K562 (cell line): ENCODE measurements at regions not wholly inside any gene's neighbourhood (a gene's known extent, or its start where the extent isn't known, plus 50 kb on each side); places are given as distances from the start of the nearest gene placed in this dataset.

Experiments used
- ATAC-seq: fragments of 200-7000 bp; cut with Tn5 transposase; 3 replicates; pipeline ENCODE4 v1.9.1; 2020; ENCODE audit warnings: moderate library complexity
- BruUV-seq: library from RNA; stranded (reverse); fragments of 400-500 nt; replicated peaks from 2 replicates; lab custom pipeline; 2021; lab: Mats Ljungman, UMichigan
- CTCF ChIA-PET: fragments of 300-600 bp; formaldehyde crosslinking; extraction: SDS; loops from one replicate; lab custom pipeline; 2021; ENCODE audit warnings: low intra/inter-chr PET ratio; lab: Yijun Ruan, JAX
- POLR2A ChIA-PET: fragments of 300-600, 350-650 bp; sonication (Branson Sonifier 250); formaldehyde crosslinking; extraction: SDS; loops from one replicate; lab custom pipeline; 2021; ENCODE audit warnings: antibody characterized with exemption, inconsistent platforms; lab: Yijun Ruan, JAX
- DNase-seq, 4 experiments: peaks; one replicate each; pipeline versions ENCODE4 v3.0.0 to v3.0.0-alpha.2; 2011 to 2018; ENCODE audit warnings: low spot score in 3 of 4, mixed read lengths in 3 of 4; ENCODE audit errors: extremely low read depth in 1 of 4
- FAIRE-seq: peaks from 2 replicates; lab custom pipeline; 2011; peaks lifted over from hg19 to GRCh38; lab: Jason Lieb, UNC
- H2AFZ ChIP-seq: 2 replicates; pipeline ENCODE4 v1.6.0; 2011; ENCODE audit warnings: low read depth, low read length, control low read depth, inconsistent platforms
- H3K27ac ChIP-seq: fragments of 200-600 bp; 3 replicates; pipeline ENCODE4 v1.8.0; 2011; ENCODE audit warnings: low read depth, mild to moderate bottlenecking, control low read depth, inconsistent platforms, low read length, moderate library complexity, mixed read lengths; ENCODE audit errors: extremely low read depth
- H3K27me3 ChIP-seq, 2 experiments: fragments of 300-600 bp in 1 of 2; 2 replicates in 1 of 2; 3 replicates in 1 of 2; pipeline versions ENCODE4 v1.6.0 to v1.8.0; 2011; ENCODE audit warnings: inconsistent platforms in 2 of 2, low read length in 2 of 2, mild to moderate bottlenecking in 1 of 2, mixed read lengths in 1 of 2, moderate library complexity in 1 of 2; ENCODE audit not compliant: control insufficient read depth in 2 of 2, insufficient read depth in 2 of 2
- H3K36me3 ChIP-seq: fragments of 300-600 bp; 3 replicates; pipeline ENCODE4 v1.8.0; 2011; ENCODE audit warnings: mild to moderate bottlenecking, low read length, inconsistent platforms; ENCODE audit not compliant: control insufficient read depth, insufficient read depth
- H3K4me1 ChIP-seq, 2 experiments: fragments of 200-600 bp in 1 of 2; replicated peaks in 1 of 2; 2 replicates in 1 of 2; 3 replicates in 1 of 2; pipeline versions ENCODE4 v1.5.1 to v1.8.0; 2011; ENCODE audit warnings: inconsistent platforms in 2 of 2, low read length in 2 of 2, mild to moderate bottlenecking in 1 of 2, mixed read lengths in 1 of 2, moderate library complexity in 1 of 2; ENCODE audit not compliant: control insufficient read depth in 2 of 2, insufficient read depth in 2 of 2
- H3K4me2 ChIP-seq: 2 replicates; pipeline ENCODE4 v1.6.1; 2011; ENCODE audit warnings: low read length, control low read depth, inconsistent platforms, mixed read lengths; ENCODE audit not compliant: insufficient read depth
- H3K4me3 ChIP-seq: fragments of 200-600 bp; sonication (generic), shearing (Covaris generic); 2 replicates; pipeline ENCODE4 v1.5.1; 2016; ENCODE audit warnings: control low read depth, inconsistent platforms
- H3K79me2 ChIP-seq: fragments of 200-600 bp; 3 replicates; pipeline ENCODE4 v1.8.0; 2011; ENCODE audit warnings: low read length, inconsistent platforms; ENCODE audit not compliant: control insufficient read depth, insufficient read depth
- H3K9ac ChIP-seq, 2 experiments: 2 replicates each; pipeline versions ENCODE4 v1.6.0 to v1.6.1; 2011; ENCODE audit warnings: low read depth in 2 of 2, low read length in 2 of 2, control low read depth in 1 of 2, inconsistent platforms in 1 of 2, mild to moderate bottlenecking in 1 of 2, mixed read lengths in 1 of 2; ENCODE audit not compliant: insufficient read depth in 1 of 2
- H3K9me1 ChIP-seq: one replicate; pipeline ENCODE4 v1.6.0; 2011; ENCODE audit warnings: inconsistent platforms, mild to moderate bottlenecking, low read length, moderate library complexity; ENCODE audit not compliant: control insufficient read depth, insufficient read depth
- H3K9me3 ChIP-seq: replicated peaks from 2 replicates; pipeline ENCODE4 v1.5.1; 2011; ENCODE audit warnings: low read depth, low read length, inconsistent platforms; ENCODE audit not compliant: control insufficient read depth, insufficient read depth
- H4K20me1 ChIP-seq: replicated peaks from 2 replicates; pipeline ENCODE4 v1.6.1; 2011; ENCODE audit warnings: low read length, inconsistent platforms, mixed read lengths; ENCODE audit not compliant: control insufficient read depth, insufficient read depth
- CBX2 ChIP-seq: fragments of 200-600 bp; sonication (generic); IDR thresholded peaks from one replicate; pipeline ENCODE4 v1.6.1; 2012; ENCODE audit warnings: mild to moderate bottlenecking, low read length, inconsistent platforms; ENCODE audit not compliant: insufficient read depth, poor library complexity, severe bottlenecking
- CXXC5 ChIP-seq: fragments of 250-450 bp; sonication (Bioruptor Pico); IDR thresholded peaks from 2 replicates; pipeline ENCODE4 v1.8.0; 2022; ENCODE audit warnings: inconsistent platforms, mild to moderate bottlenecking, moderate library complexity
- HDAC1 ChIP-seq, 2 experiments: fragments of 450-650 bp; IDR thresholded peaks; 2 replicates each; pipeline ENCODE4 v1.6.1; 2016 to 2017; ENCODE audit warnings: inconsistent platforms in 1 of 2, mild to moderate bottlenecking in 1 of 2, moderate library complexity in 1 of 2
- SPI1 ChIP-seq: IDR thresholded peaks from 2 replicates; pipeline ENCODE4 v1.6.1; 2011; ENCODE audit warnings: low read depth, low read length, control low read depth, borderline replicate concordance
- TCF7L2 ChIP-seq: fragments of 150-350 bp; IDR thresholded peaks from 2 replicates; pipeline ENCODE4 v1.6.1; 2016; ENCODE audit warnings: low read depth, mild to moderate bottlenecking, low read length, moderate library complexity
- XRCC5 ChIP-seq: fragments of 200-400 bp; formaldehyde crosslinking; IDR thresholded peaks from 2 replicates; pipeline ENCODE4 v1.6.1; 2017; ENCODE audit warnings: low read depth, mild to moderate bottlenecking, low read length
- YY1 ChIP-seq, 3 experiments: IDR thresholded peaks; 2 replicates each; pipeline ENCODE4 v1.6.1; 2011; ENCODE audit warnings: low read length in 2 of 3, mild to moderate bottlenecking in 2 of 3, moderate library complexity in 2 of 3, borderline replicate concordance in 1 of 3, control low read depth in 1 of 3, low read depth in 1 of 3; ENCODE audit not compliant: insufficient read depth in 3 of 3, insufficient replicate concordance in 2 of 3, control insufficient read depth in 1 of 3, insufficient read length in 1 of 3; ENCODE audit errors: extremely low read depth in 1 of 3
- ZNF121 ChIP-seq: sonication (generic); formaldehyde crosslinking; conservative IDR thresholded peaks from 2 replicates; pipeline ENCODE4 v1.8.0; 2022; ENCODE audit warnings: missing genetic modification reagents
- ZNF507 ChIP-seq: conservative IDR thresholded peaks from 2 replicates; pipeline ENCODE4 v1.6.1; 2017; ENCODE audit warnings: missing genetic modification characterization, missing compliant biosample characterization
- ZNF77 ChIP-seq: fragments of 250-450 bp; sonication (Bioruptor Pico); IDR thresholded peaks from 2 replicates; pipeline ENCODE4 v1.5.0; 2020
- WGBS: fragments of 100-300 bp; shearing (Covaris generic); methylation state at CpG from one replicate; pipeline ENCODE4 v1.1.6; 2016; ENCODE audit warnings: low coverage, mixed read lengths; ENCODE audit not compliant: insufficient coverage; ENCODE audit errors: missing lambda C conversion rate; 5-methylcytosine and 5-hydroxymethylcytosine counted together
- in situ Hi-C: fragments of 300-500 bp; cut with MboI; formaldehyde crosslinking; loops from 4 replicates; pipeline ENCODE4 v1.15.0; 2018; ENCODE audit warnings: inconsistent platforms, mixed read lengths
- intact Hi-C: fragments of 100-400 bp; cut with micrococcal nuclease; formaldehyde crosslinking; loops from 2 replicates; pipeline ENCODE4 v1.14.2; 2022
- TF ChIP-seq, protein P1 (sequence below): sonication (generic); formaldehyde crosslinking; IDR thresholded peaks from 2 replicates; pipeline ENCODE4 v1.8.0; 2022; ENCODE audit warnings: mild to moderate bottlenecking, low read depth, missing genetic modification reagents
- TF ChIP-seq, protein P2 (sequence below): sonication (generic); formaldehyde crosslinking; IDR thresholded peaks from 2 replicates; pipeline ENCODE4 v1.8.1; 2023; ENCODE audit warnings: mild to moderate bottlenecking, missing genetic modification reagents
- TF ChIP-seq, protein P3 (sequence below): fragments of 250-450 bp; sonication (Bioruptor Pico); IDR thresholded peaks from 2 replicates; pipeline ENCODE4 v1.4.0; 2020; ENCODE audit warnings: mild to moderate bottlenecking
- TF ChIP-seq, protein P4 (sequence below): fragments of 250-450 bp; sonication (Bioruptor Pico); IDR thresholded peaks from 2 replicates; pipeline ENCODE4 v1.8.0; 2021; ENCODE audit warnings: moderate library complexity, mild to moderate bottlenecking, inconsistent platforms

DNA sequence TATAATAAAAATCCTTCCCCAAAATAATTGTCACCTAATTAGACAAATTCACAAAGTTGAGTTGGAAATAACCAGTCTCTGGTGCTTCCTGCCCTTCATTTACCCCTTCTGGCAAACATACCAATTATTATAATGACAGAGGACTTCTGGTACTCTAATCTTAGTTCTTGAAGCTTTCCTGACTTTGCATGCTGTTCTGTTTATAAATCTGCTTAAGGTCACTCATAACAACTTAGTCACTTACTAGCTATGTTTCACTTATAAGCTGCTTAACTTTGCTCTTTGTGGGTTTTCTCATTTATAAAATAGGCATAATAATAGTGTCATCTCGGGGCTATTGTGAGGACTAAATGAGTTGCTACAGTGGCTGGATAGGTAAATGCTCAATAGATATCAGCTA is 446.5 kb downstream of the EFNA5 start:
- 8% methylated on average over 1 of the region's 1 CpG for WGBS
- CTCF ChIA-PET = no interaction called here
- no peak for ATAC-seq
- TF ChIP-seq YY1 (IDR thresholded peaks at IDR 0.05; ENCODE audit: borderline replicate concordance in 1 of 3, control insufficient read depth in 1 of 3, extremely low read depth in 1 of 3, insufficient read depth in 3 of 3, insufficient read length in 1 of 3, insufficient replicate concordance in 2 of 3, low read depth in 1 of 3, low read length in 2 of 3) (no peak), TCF7L2 (no peak), CXXC5 (CRISPR knock-in tag) (no peak), ZNF77 (CRISPR knock-in tag) (no peak), SPI1 (no peak), HDAC1 (IDR thresholded peaks at IDR 0.05) (no peak), ZNF121 (CRISPR knock-in tag) (no peak), XRCC5 (no peak), ZNF507 (tag) (no peak), CBX2 (no peak)
- TF ChIP-seq, protein P1, sequence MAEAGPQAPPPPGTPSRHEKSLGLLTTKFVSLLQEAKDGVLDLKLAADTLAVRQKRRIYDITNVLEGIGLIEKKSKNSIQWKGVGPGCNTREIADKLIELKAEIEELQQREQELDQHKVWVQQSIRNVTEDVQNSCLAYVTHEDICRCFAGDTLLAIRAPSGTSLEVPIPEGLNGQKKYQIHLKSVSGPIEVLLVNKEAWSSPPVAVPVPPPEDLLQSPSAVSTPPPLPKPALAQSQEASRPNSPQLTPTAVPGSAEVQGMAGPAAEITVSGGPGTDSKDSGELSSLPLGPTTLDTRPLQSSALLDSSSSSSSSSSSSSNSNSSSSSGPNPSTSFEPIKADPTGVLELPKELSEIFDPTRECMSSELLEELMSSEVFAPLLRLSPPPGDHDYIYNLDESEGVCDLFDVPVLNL (CRISPR knock-in tag) = no peak
- TF ChIP-seq, protein P2, sequence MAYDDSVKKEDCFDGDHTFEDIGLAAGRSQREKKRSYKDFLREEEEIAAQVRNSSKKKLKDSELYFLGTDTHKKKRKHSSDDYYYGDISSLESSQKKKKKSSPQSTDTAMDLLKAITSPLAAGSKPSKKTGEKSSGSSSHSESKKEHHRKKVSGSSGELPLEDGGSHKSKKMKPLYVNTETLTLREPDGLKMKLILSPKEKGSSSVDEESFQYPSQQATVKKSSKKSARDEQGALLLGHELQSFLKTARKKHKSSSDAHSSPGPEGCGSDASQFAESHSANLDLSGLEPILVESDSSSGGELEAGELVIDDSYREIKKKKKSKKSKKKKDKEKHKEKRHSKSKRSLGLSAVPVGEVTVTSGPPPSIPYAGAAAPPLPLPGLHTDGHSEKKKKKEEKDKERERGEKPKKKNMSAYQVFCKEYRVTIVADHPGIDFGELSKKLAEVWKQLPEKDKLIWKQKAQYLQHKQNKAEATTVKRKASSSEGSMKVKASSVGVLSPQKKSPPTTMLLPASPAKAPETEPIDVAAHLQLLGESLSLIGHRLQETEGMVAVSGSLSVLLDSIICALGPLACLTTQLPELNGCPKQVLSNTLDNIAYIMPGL (CRISPR knock-in tag) = no peak
- TF ChIP-seq, protein P3, sequence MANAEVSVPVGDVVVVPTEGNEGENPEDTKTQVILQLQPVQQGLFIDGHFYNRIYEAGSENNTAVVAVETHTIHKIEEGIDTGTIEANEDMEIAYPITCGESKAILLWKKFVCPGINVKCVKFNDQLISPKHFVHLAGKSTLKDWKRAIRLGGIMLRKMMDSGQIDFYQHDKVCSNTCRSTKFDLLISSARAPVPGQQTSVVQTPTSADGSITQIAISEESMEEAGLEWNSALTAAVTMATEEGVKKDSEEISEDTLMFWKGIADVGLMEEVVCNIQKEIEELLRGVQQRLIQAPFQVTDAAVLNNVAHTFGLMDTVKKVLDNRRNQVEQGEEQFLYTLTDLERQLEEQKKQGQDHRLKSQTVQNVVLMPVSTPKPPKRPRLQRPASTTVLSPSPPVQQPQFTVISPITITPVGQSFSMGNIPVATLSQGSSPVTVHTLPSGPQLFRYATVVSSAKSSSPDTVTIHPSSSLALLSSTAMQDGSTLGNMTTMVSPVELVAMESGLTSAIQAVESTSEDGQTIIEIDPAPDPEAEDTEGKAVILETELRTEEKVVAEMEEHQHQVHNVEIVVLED = no peak
- TF ChIP-seq, protein P4, sequence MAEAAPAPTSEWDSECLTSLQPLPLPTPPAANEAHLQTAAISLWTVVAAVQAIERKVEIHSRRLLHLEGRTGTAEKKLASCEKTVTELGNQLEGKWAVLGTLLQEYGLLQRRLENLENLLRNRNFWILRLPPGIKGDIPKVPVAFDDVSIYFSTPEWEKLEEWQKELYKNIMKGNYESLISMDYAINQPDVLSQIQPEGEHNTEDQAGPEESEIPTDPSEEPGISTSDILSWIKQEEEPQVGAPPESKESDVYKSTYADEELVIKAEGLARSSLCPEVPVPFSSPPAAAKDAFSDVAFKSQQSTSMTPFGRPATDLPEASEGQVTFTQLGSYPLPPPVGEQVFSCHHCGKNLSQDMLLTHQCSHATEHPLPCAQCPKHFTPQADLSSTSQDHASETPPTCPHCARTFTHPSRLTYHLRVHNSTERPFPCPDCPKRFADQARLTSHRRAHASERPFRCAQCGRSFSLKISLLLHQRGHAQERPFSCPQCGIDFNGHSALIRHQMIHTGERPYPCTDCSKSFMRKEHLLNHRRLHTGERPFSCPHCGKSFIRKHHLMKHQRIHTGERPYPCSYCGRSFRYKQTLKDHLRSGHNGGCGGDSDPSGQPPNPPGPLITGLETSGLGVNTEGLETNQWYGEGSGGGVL = no peak
- H3K79me2 ChIP-seq = no peaks in the 10 kb centered on the region
- H3K9ac ChIP-seq = no peak overlapping the region
- H3K4me3 ChIP-seq = no peak overlapping the region
- no peak for DNase-seq
- no peaks in the 10 kb centered on the region for H3K9me3 ChIP-seq
- no peak overlapping the region for H3K4me2 ChIP-seq
- H3K36me3 ChIP-seq = no peaks in the 10 kb centered on the region
- H2AFZ ChIP-seq = no peak overlapping the region
- intact Hi-C loops (no loop called here), in situ Hi-C loops (no loop called here)
- no peaks in the 10 kb centered on the region for H3K4me1 ChIP-seq
- POLR2A ChIA-PET = no interaction called here
- no peak for FAIRE-seq
- no peak overlapping the region for H3K27ac ChIP-seq
- no peaks in the 10 kb centered on the region for H4K20me1 ChIP-seq
- H3K27me3 ChIP-seq = no peaks in the 10 kb centered on the region
- no peaks in the 10 kb centered on the region for H3K9me1 ChIP-seq
- BruUV-seq = no TSS peak
